ENCODE measurements at regions not wholly inside any gene's neighbourhood (a gene's known extent, or its start where the extent isn't known, plus 50 kb on each side); places are given as distances from the start of the nearest gene placed in this dataset.

GRCh38 chr5:105630803-105631202 lies 2039.9 kb downstream of the EFNA5 start:
- POLR2A ChIA-PET, result no interaction called here
- Histone ChIP-seq H3K27ac (ENCODE audit: low read depth in 2 of 2, low read length in 1 of 2) (no peak overlapping the region), H3K9me3 (no peaks in the 10 kb centered on the region; the same call in 1 of the 2 replicates), H2AFZ (ENCODE audit: low read depth) (no peak overlapping the region), H3K36me3 (replicated peaks in 1 of 2; ENCODE audit: control insufficient read depth in 1 of 2, insufficient read depth in 2 of 2, low read length in 1 of 2) (no peaks in the 10 kb centered on the region), H3K79me2 (ENCODE audit: insufficient read depth) (no peaks in the 10 kb centered on the region), H4K20me1 (ENCODE audit: insufficient read depth) (no peaks in the 10 kb centered on the region), H3F3A (replicated peaks; ENCODE audit: insufficient read depth) (no peaks in the 10 kb centered on the region), H3K4me1 (ENCODE audit: control insufficient read depth in 1 of 2, insufficient read depth in 2 of 2, low read depth in 1 of 2, low read length in 1 of 2) (peaks cover 0 to 18% of the 10 kb centered on the region in 2 experiments; a peak in 2 of 4 replicates), H3K9ac (no peak overlapping the region), H3K4me2 (no peak overlapping the region), H3K4me3 (ENCODE audit: low read depth in 2 of 2, low read length in 1 of 2) (no peak overlapping the region), H3K27me3 (ENCODE audit: insufficient read depth) (no peaks in the 10 kb centered on the region), H3K9me2 (no peaks in the 10 kb centered on the region)
- CTCF ChIA-PET, result no interaction called here
- TF ChIP-seq SIN3A (IDR thresholded peaks at IDR 0.05; ENCODE audit: borderline replicate concordance, low read depth, low read length) (no peak), ELF1 (IDR thresholded peaks at IDR 0.05) (no peak), TCF12 (IDR thresholded peaks at IDR 0.05) (no peak), CHD2 (IDR thresholded peaks at IDR 0.05; ENCODE audit: low read length, partially characterized antibody) (no peak), RFX5 (IDR thresholded peaks at IDR 0.05; ENCODE audit: low read length) (no peak), YY1 (IDR thresholded peaks at IDR 0.05; ENCODE audit: low read depth) (no peak), RAD21 (IDR thresholded peaks at IDR 0.05; ENCODE audit: low read length) (no peak), EZH2phosphoT487 (IDR thresholded peaks at IDR 0.05; ENCODE audit: borderline replicate concordance, low read depth) (no peak), RXRA (IDR thresholded peaks at IDR 0.05; ENCODE audit: borderline replicate concordance, low read depth) (no peak), MXI1 (IDR thresholded peaks at IDR 0.05; ENCODE audit: low read depth, low read length) (no peak), USF2 (IDR thresholded peaks at IDR 0.05; ENCODE audit: borderline replicate concordance, low read depth, low read length) (no peak), POLR2AphosphoS5 (IDR thresholded peaks at IDR 0.05; ENCODE audit: low read depth, low read length) (no peak), TAF1 (IDR thresholded peaks at IDR 0.05; ENCODE audit: borderline replicate concordance, low read depth, low read length) (no peak)
- TF ChIP-seq, protein P1, sequence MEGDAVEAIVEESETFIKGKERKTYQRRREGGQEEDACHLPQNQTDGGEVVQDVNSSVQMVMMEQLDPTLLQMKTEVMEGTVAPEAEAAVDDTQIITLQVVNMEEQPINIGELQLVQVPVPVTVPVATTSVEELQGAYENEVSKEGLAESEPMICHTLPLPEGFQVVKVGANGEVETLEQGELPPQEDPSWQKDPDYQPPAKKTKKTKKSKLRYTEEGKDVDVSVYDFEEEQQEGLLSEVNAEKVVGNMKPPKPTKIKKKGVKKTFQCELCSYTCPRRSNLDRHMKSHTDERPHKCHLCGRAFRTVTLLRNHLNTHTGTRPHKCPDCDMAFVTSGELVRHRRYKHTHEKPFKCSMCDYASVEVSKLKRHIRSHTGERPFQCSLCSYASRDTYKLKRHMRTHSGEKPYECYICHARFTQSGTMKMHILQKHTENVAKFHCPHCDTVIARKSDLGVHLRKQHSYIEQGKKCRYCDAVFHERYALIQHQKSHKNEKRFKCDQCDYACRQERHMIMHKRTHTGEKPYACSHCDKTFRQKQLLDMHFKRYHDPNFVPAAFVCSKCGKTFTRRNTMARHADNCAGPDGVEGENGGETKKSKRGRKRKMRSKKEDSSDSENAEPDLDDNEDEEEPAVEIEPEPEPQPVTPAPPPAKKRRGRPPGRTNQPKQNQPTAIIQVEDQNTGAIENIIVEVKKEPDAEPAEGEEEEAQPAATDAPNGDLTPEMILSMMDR (IDR thresholded peaks at IDR 0.05), result no peak
- TF ChIP-seq, protein P2, sequence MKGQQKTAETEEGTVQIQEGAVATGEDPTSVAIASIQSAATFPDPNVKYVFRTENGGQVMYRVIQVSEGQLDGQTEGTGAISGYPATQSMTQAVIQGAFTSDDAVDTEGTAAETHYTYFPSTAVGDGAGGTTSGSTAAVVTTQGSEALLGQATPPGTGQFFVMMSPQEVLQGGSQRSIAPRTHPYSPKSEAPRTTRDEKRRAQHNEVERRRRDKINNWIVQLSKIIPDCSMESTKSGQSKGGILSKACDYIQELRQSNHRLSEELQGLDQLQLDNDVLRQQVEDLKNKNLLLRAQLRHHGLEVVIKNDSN (IDR thresholded peaks at IDR 0.05; ENCODE audit: borderline replicate concordance, low read depth), result no peak
- WGBS (ENCODE audit: low lambda C conversion rate), result 86% methylated on average over 3 of the region's 3 CpGs
- DNase-seq, result no peak

- Histone ChIP-seq H3K9me3 (no peaks in the 10 kb centered on the region), H3F3A (replicated peaks; ENCODE audit: insufficient read depth) (no peaks in the 10 kb centered on the region), H3K9ac (no peak overlapping the region), H3K27ac (ENCODE audit: low read depth in 2 of 2, low read length in 1 of 2) (no peak overlapping the region), H3K4me3 (ENCODE audit: low read depth in 2 of 2, low read length in 1 of 2) (no peak overlapping the region), H3K27me3 (ENCODE audit: insufficient read depth) (no peaks in the 10 kb centered on the region), H3K36me3 (replicated peaks in 1 of 2; ENCODE audit: control insufficient read depth in 1 of 2, insufficient read depth in 2 of 2, low read length in 1 of 2) (no peaks in the 10 kb centered on the region), H3K4me2 (no peak overlapping the region), H3K79me2 (ENCODE audit: insufficient read depth) (no peaks in the 10 kb centered on the region), H4K20me1 (ENCODE audit: insufficient read depth) (no peaks in the 10 kb centered on the region), H3K9me2 (no peaks in the 10 kb centered on the region), H3K4me1 (ENCODE audit: control insufficient read depth in 1 of 2, insufficient read depth in 2 of 2, low read depth in 1 of 2, low read length in 1 of 2) (no peaks in the 10 kb centered on the region), H2AFZ (ENCODE audit: low read depth) (no peak overlapping the region)
- no peak for DNase-seq
- ChIA-PET CTCF (no interaction called here), POLR2A (no interaction called here)
- 89% methylated on average over 3 of the region's 3 CpGs for WGBS (ENCODE audit: low lambda C conversion rate)
- no peak for TF ChIP-seq MEF2A (IDR thresholded peaks at IDR 0.05; ENCODE audit: borderline replicate concordance, low read depth)
- no peak for TF ChIP-seq ZBTB33 (IDR thresholded peaks at IDR 0.05; ENCODE audit: borderline replicate concordance, low read depth)
- TF ChIP-seq NFIC (IDR thresholded peaks at IDR 0.05; ENCODE audit: borderline replicate concordance), result no peak
- TF ChIP-seq JUND (IDR thresholded peaks at IDR 0.05), result no peak
- no peak for TF ChIP-seq EP300 (IDR thresholded peaks at IDR 0.05; ENCODE audit: borderline replicate concordance in 1 of 2, low read depth in 1 of 2, low read length in 1 of 2)
- no peak for TF ChIP-seq FOXJ3 (CRISPR knock-in tag; IDR thresholded peaks at IDR 0.05)
Measured at GRCh38 chr5:105619725-105620124, 2051.0 kb downstream of the EFNA5 start.
